ENCODE measurements at regions not wholly inside any gene's neighbourhood (a gene's known extent, or its start where the extent isn't known, plus 50 kb on each side); places are given as distances from the start of the nearest gene placed in this dataset.

DNA sequence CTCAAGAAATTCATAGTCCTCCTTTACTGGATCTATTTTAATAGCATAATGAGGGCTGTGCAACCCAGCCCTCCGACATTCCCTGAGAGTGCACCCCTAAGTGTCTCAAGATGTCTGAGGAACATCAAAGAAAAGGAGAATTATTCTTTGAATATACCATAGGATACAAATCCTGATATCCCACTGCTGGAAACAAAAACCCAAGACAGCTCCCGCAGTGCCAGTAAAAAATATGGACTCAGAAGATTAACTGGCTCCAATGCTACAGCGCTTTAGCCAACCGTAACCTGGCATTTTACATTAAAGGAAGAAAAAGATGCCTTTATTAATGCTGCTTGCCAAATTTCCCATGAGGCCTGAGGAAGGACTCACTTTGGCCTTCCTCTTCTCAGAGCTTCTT, 168.4 kb downstream of the TTC32 start:
- intact Hi-C loops (cut with micrococcal nuclease): no loop called here
- CTCF ChIA-PET: no interaction called here
- TF ChIP-seq, protein P1, sequence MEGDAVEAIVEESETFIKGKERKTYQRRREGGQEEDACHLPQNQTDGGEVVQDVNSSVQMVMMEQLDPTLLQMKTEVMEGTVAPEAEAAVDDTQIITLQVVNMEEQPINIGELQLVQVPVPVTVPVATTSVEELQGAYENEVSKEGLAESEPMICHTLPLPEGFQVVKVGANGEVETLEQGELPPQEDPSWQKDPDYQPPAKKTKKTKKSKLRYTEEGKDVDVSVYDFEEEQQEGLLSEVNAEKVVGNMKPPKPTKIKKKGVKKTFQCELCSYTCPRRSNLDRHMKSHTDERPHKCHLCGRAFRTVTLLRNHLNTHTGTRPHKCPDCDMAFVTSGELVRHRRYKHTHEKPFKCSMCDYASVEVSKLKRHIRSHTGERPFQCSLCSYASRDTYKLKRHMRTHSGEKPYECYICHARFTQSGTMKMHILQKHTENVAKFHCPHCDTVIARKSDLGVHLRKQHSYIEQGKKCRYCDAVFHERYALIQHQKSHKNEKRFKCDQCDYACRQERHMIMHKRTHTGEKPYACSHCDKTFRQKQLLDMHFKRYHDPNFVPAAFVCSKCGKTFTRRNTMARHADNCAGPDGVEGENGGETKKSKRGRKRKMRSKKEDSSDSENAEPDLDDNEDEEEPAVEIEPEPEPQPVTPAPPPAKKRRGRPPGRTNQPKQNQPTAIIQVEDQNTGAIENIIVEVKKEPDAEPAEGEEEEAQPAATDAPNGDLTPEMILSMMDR (IDR thresholded peaks at IDR 0.05; ENCODE audit: unreplicated experiment): no peak
- BruUV-seq (replicated peaks): no TSS peak
- H3K36me3 Mint-ChIP-seq (ENCODE audit: insufficient read depth, unreplicated experiment): no peaks in the 10 kb centered on the region
- no peak overlapping the region for H3K27ac Mint-ChIP-seq (ENCODE audit: low read depth, unreplicated experiment)
- DNase-seq (ENCODE audit: unreplicated experiment): no peak
- no peaks in the 10 kb centered on the region for H3K27me3 Mint-ChIP-seq (ENCODE audit: insufficient read depth, unreplicated experiment)
- H3K9me3 Mint-ChIP-seq (ENCODE audit: unreplicated experiment): no peaks in the 10 kb centered on the region
- POLR2A ChIA-PET: no interaction called here
- H3K4me1 Mint-ChIP-seq (ENCODE audit: insufficient read depth, unreplicated experiment): no peaks in the 10 kb centered on the region
- H3K4me3 Mint-ChIP-seq (ENCODE audit: unreplicated experiment): no peak overlapping the region

DNA sequence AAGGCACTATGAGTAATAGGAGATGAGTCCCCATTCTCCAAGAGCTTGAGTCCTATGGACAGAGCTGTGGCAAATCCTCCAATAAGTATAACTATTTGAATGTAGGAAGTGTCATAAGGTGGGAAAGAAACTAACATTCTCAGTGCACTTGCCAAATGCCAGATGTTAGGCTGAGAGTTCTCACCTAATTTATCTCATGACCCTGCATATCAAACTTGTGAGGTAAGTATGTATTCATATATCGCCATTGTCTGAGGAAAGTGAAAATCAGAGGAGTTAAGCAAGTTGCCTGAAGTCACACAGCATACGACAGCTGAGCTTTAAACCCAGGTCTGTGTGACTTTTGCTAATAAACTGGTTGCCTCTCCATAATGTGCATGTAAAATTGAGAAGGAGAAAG, 169.5 kb downstream of the TTC32 start:
- Mint-ChIP-seq H3K27ac (ENCODE audit: low read depth, unreplicated experiment) (no peak overlapping the region), H3K9me3 (ENCODE audit: unreplicated experiment) (no peaks in the 10 kb centered on the region), H3K27me3 (ENCODE audit: insufficient read depth, unreplicated experiment) (no peaks in the 10 kb centered on the region), H3K36me3 (ENCODE audit: insufficient read depth, unreplicated experiment) (no peaks in the 10 kb centered on the region), H3K4me3 (ENCODE audit: unreplicated experiment) (no peak overlapping the region), H3K4me1 (ENCODE audit: insufficient read depth, unreplicated experiment) (no peaks in the 10 kb centered on the region)
- BruUV-seq (replicated peaks): no TSS peak
- POLR2A ChIA-PET: no interaction called here
- CTCF ChIA-PET: no interaction called here
- TF ChIP-seq, protein P1 (IDR thresholded peaks at IDR 0.05; ENCODE audit: unreplicated experiment): no peak
- no peak for DNase-seq (ENCODE audit: unreplicated experiment)
- intact Hi-C loops (cut with micrococcal nuclease): no loop called here

DNA sequence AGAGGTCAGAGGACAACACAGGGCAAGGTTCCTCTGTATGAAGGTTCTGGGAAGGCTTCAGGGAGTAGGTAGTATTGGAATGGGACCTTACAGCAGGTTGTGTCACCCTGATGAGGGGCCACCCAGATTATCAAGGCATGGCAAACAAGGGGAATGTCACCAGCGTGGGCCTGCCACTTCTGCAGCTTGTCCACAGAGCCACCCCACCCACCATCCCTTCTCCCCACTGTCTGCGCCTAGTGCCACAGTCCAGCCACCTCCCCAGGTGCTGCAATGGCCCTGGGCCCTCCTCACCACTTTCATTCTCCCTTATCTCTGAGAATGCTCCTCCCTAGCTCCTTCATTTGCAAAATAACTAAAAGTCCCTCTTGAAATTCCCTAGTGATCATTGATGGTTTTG, 170.3 kb downstream of the TTC32 start:
- H3K27me3 Mint-ChIP-seq (ENCODE audit: insufficient read depth, unreplicated experiment): no peaks in the 10 kb centered on the region
- TF ChIP-seq, protein P1 (IDR thresholded peaks at IDR 0.05; ENCODE audit: unreplicated experiment): no peak
- no peaks in the 10 kb centered on the region for H3K36me3 Mint-ChIP-seq (ENCODE audit: insufficient read depth, unreplicated experiment)
- no peak overlapping the region for H3K27ac Mint-ChIP-seq (ENCODE audit: low read depth, unreplicated experiment)
- DNase-seq (ENCODE audit: unreplicated experiment): no peak
- intact Hi-C loops (cut with micrococcal nuclease): no loop called here
- BruUV-seq (replicated peaks): no TSS peak
- H3K9me3 Mint-ChIP-seq (ENCODE audit: unreplicated experiment): no peaks in the 10 kb centered on the region
- H3K4me1 Mint-ChIP-seq (ENCODE audit: insufficient read depth, unreplicated experiment): no peaks in the 10 kb centered on the region
- H3K4me3 Mint-ChIP-seq (ENCODE audit: unreplicated experiment): no peak overlapping the region
- CTCF ChIA-PET: interaction anchor here (0.7 kb wide), 1 partner anchor 70 kb away, joined by 4 read pairs; no protein-coding TSS in a partner anchor
- POLR2A ChIA-PET: no interaction called here

DNA sequence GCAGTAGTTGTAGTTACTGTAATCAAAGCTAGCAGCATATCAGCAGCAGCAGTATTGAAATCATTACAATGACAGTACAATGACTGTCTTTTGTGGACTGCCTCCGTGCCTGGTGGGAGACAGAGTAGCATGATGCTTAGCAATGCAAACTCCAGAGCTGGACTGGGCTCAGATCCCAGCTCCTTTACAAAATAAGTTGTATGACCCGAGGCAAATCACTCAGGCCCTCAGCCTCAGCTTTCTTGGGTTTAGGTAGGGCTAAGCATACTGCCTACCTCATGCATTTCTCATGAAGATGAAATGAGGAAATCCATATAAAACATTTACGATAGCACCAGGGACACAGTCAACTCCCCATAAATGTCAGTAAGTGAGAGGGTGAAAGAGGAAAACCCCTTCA, 170.7 kb downstream of the TTC32 start:
- Mint-ChIP-seq H3K4me3 (ENCODE audit: unreplicated experiment) (no peak overlapping the region), H3K9me3 (ENCODE audit: unreplicated experiment) (no peaks in the 10 kb centered on the region), H3K27me3 (ENCODE audit: insufficient read depth, unreplicated experiment) (no peaks in the 10 kb centered on the region), H3K27ac (ENCODE audit: low read depth, unreplicated experiment) (no peak overlapping the region), H3K36me3 (ENCODE audit: insufficient read depth, unreplicated experiment) (no peaks in the 10 kb centered on the region), H3K4me1 (ENCODE audit: insufficient read depth, unreplicated experiment) (no peaks in the 10 kb centered on the region)
- intact Hi-C loops (cut with micrococcal nuclease): no loop called here
- TF ChIP-seq, protein P1 (IDR thresholded peaks at IDR 0.05; ENCODE audit: unreplicated experiment): no peak
- ChIA-PET POLR2A (no interaction called here), CTCF (interaction anchor here (0.7 kb wide), 1 partner anchor 70 kb away, joined by 4 read pairs; no protein-coding TSS in a partner anchor)
- BruUV-seq (replicated peaks): no TSS peak
- no peak for DNase-seq (ENCODE audit: unreplicated experiment)
